22Rv1 (cell line): ENCODE measurements at regions not wholly inside any gene's neighbourhood (a gene's known extent, or its start where the extent isn't known, plus 50 kb on each side); places are given as distances from the start of the nearest gene placed in this dataset.
"Not testable (repeated sequence)": the region's sequence is repeated elsewhere in the genome, so short reads cannot be mapped to it uniquely, and the experiment has no call there.

Source experiments
- H3K27ac ChIP-seq: fragments of 450-650 bp; 2 replicates; pipeline ENCODE4 v1.5.1; 2017
- CTCF ChIP-seq: fragments of 450-650 bp; IDR thresholded peaks from 2 replicates; pipeline ENCODE4 v1.5.1; 2017; ENCODE audit warnings: mild to moderate bottlenecking
- ZFX ChIP-seq: fragments of 450-650 bp; IDR thresholded peaks from 2 replicates; pipeline ENCODE4 v1.6.1; 2017; ENCODE audit warnings: antibody characterized with exemption, borderline replicate concordance

GRCh38 chr12:131413471-131413870, 297.4 kb upstream of the SFSWAP start:
- no peak for TF ChIP-seq ZFX
- TF ChIP-seq CTCF, result no peak
- H3K27ac ChIP-seq, result no peak overlapping the region

- not testable (repeated sequence) for H3K27ac ChIP-seq
These were observed 296.6 kb upstream of the SFSWAP start for GRCh38 chr12:131414155-131414922.

- no peak for TF ChIP-seq CTCF
- TF ChIP-seq ZFX, result no peak
- no peak overlapping the region for H3K27ac ChIP-seq
These were observed 295.1 kb upstream of the SFSWAP start for GRCh38 chr12:131415781-131416180.

GRCh38 chr12:131418121-131418520, 292.8 kb upstream of the SFSWAP start:
- TF ChIP-seq CTCF, result no peak
- no peak for TF ChIP-seq ZFX
- no peak overlapping the region for H3K27ac ChIP-seq

DNA sequence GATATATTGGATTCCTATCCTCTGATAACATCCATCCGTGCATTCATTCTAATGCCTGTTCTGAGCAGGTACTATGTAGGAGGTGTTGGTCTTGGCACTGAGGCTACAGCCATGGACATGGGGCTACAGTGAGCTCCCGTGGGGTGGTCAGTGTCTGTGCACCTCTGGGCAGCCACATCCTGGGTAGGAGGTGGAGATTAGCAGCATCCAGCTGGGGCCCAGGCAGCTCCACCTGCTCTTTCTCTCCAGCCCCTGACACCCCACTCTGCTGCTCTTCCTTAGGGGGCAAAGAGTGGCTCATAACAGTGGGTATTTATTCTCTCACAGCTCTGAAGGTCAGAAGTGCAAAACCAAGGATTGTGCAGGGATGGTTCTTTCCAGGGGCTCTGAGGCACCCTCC, 292.0 kb upstream of the SFSWAP start:
- TF ChIP-seq ZFX (no peak), CTCF (no peak)
- no peak overlapping the region for H3K27ac ChIP-seq

DNA sequence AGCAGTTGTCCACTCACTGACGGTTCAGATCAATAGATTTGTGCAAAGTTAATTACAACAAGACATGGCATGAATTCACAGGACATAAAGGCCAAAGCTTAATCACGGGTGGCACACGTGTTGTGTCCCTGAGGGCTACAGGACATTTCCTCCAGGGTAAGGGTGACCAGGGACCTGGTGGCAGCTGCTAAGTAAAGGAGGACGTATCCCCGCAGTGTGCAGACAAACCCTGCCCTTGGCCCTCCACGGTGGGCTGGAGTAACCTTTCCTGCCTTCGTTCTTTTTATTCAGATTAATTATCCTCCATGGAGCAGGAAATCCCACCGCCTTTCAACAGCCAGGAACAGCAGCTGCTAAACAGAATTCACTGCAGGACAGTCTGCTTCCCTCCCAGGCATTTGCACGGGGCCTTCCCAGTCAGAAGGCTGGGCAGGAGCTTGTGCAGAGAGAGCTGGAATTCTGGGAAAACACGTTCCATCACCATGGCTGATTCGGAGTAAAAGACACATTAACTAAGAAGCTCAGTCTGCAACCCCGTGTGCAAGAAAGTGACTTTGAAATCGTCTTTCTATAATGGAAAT, 289.9 kb upstream of the SFSWAP start:
- no peak overlapping the region for H3K27ac ChIP-seq
- TF ChIP-seq ZFX, result no peak

GRCh38 chr12:131421509-131422186, 289.2 kb upstream of the SFSWAP start:
- H3K27ac ChIP-seq, result no peak overlapping the region
- TF ChIP-seq CTCF, result no peak
- TF ChIP-seq ZFX, result no peak

DNA sequence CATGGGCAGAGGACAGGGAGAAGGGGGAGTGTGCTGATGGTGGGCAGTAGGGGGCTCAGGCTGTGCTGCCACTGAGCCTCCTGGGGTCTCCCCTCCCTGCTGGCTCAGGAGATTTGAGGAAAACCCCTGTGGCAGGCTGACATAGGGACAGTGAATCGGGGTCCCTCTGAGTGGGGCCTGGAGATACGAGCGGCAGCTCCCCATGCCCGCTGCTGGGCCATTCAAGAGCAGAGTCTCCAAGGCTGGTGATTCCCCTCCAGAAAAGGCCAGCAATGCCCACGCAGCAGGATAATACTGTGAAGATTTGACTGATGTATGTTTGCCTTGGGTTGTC, 288.7 kb upstream of the SFSWAP start:
- no peak for TF ChIP-seq CTCF
- TF ChIP-seq ZFX, result no peak
- H3K27ac ChIP-seq, result no peak overlapping the region
